ENCODE measurements at regions not wholly inside any gene's neighbourhood (a gene's known extent, or its start where the extent isn't known, plus 50 kb on each side); places are given as distances from the start of the nearest gene placed in this dataset.

- H3K4me2 ChIP-seq (ENCODE audit: extremely low read depth, insufficient read depth, low read length): no peak overlapping the region
- TF ChIP-seq CTCF (conservative IDR thresholded peaks at IDR 0.05 in 1 of 2, IDR thresholded peaks at IDR 0.05 in 1 of 2; ENCODE audit: low read depth in 1 of 2, low read length in 2 of 2): no peak
- no peak for TF ChIP-seq EZH2 (IDR thresholded peaks at IDR 0.05; ENCODE audit: low read length, missing control alignments)
- H3K4me1 ChIP-seq (ENCODE audit: control insufficient read depth, extremely low read depth, insufficient read depth, low read length): no peaks in the 10 kb centered on the region
- H4K20me1 ChIP-seq (ENCODE audit: control insufficient read depth, extremely low read depth, insufficient read depth, low read length): no peaks in the 10 kb centered on the region
- no peak overlapping the region for H3K27ac ChIP-seq (ENCODE audit: insufficient read depth, low read length)
- no peak overlapping the region for H2AFZ ChIP-seq (ENCODE audit: low read length)
- H3K27me3 ChIP-seq (ENCODE audit: control insufficient read depth, insufficient read depth, low read length): no peaks in the 10 kb centered on the region
- H3K79me2 ChIP-seq (ENCODE audit: control insufficient read depth, insufficient read depth, low read length): no peaks in the 10 kb centered on the region
- H3K4me3 ChIP-seq (replicated peaks in 1 of 4; ENCODE audit: control extremely low read depth in 1 of 4, insufficient read depth in 1 of 4, low read depth in 3 of 4, low read length in 4 of 4): no peak overlapping the region
- H3K9ac ChIP-seq (ENCODE audit: insufficient read depth, low read length): no peak overlapping the region
- no peaks in the 10 kb centered on the region for H3K36me3 ChIP-seq (ENCODE audit: control insufficient read depth, insufficient read depth, low read length)
- DNase-seq (ENCODE audit: low read depth in 2 of 2): no peak
- no peaks in the 10 kb centered on the region for H3K9me3 ChIP-seq (ENCODE audit: control insufficient read depth, insufficient read depth, low read depth, low read length)
Measured at GRCh38 chrX:7254144-7254543, 106.2 kb upstream of the PUDP start.

GRCh38 chrX:7253565-7253964, 105.6 kb upstream of the PUDP start:
- no peaks in the 10 kb centered on the region for H3K79me2 ChIP-seq (ENCODE audit: control insufficient read depth, insufficient read depth, low read length)
- no peaks in the 10 kb centered on the region for H3K27me3 ChIP-seq (ENCODE audit: control insufficient read depth, insufficient read depth, low read length)
- H3K9me3 ChIP-seq (ENCODE audit: control insufficient read depth, insufficient read depth, low read depth, low read length): no peaks in the 10 kb centered on the region
- H3K4me3 ChIP-seq (replicated peaks in 1 of 4; ENCODE audit: control extremely low read depth in 1 of 4, insufficient read depth in 1 of 4, low read depth in 3 of 4, low read length in 4 of 4): no peak overlapping the region
- no peak overlapping the region for H3K4me2 ChIP-seq (ENCODE audit: extremely low read depth, insufficient read depth, low read length)
- no peak overlapping the region for H2AFZ ChIP-seq (ENCODE audit: low read length)
- TF ChIP-seq CTCF (conservative IDR thresholded peaks at IDR 0.05 in 1 of 2, IDR thresholded peaks at IDR 0.05 in 1 of 2; ENCODE audit: low read depth in 1 of 2, low read length in 2 of 2) (no peak), EZH2 (IDR thresholded peaks at IDR 0.05; ENCODE audit: low read length, missing control alignments) (no peak)
- H3K4me1 ChIP-seq (ENCODE audit: control insufficient read depth, extremely low read depth, insufficient read depth, low read length): no peaks in the 10 kb centered on the region
- no peak overlapping the region for H3K27ac ChIP-seq (ENCODE audit: insufficient read depth, low read length)
- no peak for DNase-seq (ENCODE audit: low read depth in 2 of 2)
- H3K36me3 ChIP-seq (ENCODE audit: control insufficient read depth, insufficient read depth, low read length): no peaks in the 10 kb centered on the region
- H3K9ac ChIP-seq (ENCODE audit: insufficient read depth, low read length): no peak overlapping the region
- H4K20me1 ChIP-seq (ENCODE audit: control insufficient read depth, extremely low read depth, insufficient read depth, low read length): no peaks in the 10 kb centered on the region

- no peak for TF ChIP-seq EZH2 (IDR thresholded peaks at IDR 0.05; ENCODE audit: low read length, missing control alignments)
- TF ChIP-seq CTCF (conservative IDR thresholded peaks at IDR 0.05 in 1 of 2, IDR thresholded peaks at IDR 0.05 in 1 of 2; ENCODE audit: low read depth in 1 of 2, low read length in 2 of 2): no peak
- no peaks in the 10 kb centered on the region for H4K20me1 ChIP-seq (ENCODE audit: control insufficient read depth, extremely low read depth, insufficient read depth, low read length)
- no peak for DNase-seq (ENCODE audit: low read depth in 2 of 2)
- H3K4me1 ChIP-seq (ENCODE audit: control insufficient read depth, extremely low read depth, insufficient read depth, low read length): no peaks in the 10 kb centered on the region
- H3K4me3 ChIP-seq (replicated peaks in 1 of 4; ENCODE audit: control extremely low read depth in 1 of 4, insufficient read depth in 1 of 4, low read depth in 3 of 4, low read length in 4 of 4): no peak overlapping the region
- no peaks in the 10 kb centered on the region for H3K36me3 ChIP-seq (ENCODE audit: control insufficient read depth, insufficient read depth, low read length)
- no peak overlapping the region for H3K4me2 ChIP-seq (ENCODE audit: extremely low read depth, insufficient read depth, low read length)
- no peak overlapping the region for H3K9ac ChIP-seq (ENCODE audit: insufficient read depth, low read length)
- H3K27ac ChIP-seq (ENCODE audit: insufficient read depth, low read length): no peak overlapping the region
- no peaks in the 10 kb centered on the region for H3K9me3 ChIP-seq (ENCODE audit: control insufficient read depth, insufficient read depth, low read depth, low read length)
- H3K27me3 ChIP-seq (ENCODE audit: control insufficient read depth, insufficient read depth, low read length): no peaks in the 10 kb centered on the region
- no peaks in the 10 kb centered on the region for H3K79me2 ChIP-seq (ENCODE audit: control insufficient read depth, insufficient read depth, low read length)
- H2AFZ ChIP-seq (ENCODE audit: low read length): no peak overlapping the region
Measured at GRCh38 chrX:7252013-7252610, 104.2 kb upstream of the PUDP start.

All from fibroblast of lung (primary cell).